ENCODE measurements at regions not wholly inside any gene's neighbourhood (a gene's known extent, or its start where the extent isn't known, plus 50 kb on each side); places are given as distances from the start of the nearest gene placed in this dataset.

- peak; percentile 76 for DNase-seq (ENCODE audit: low read depth, low spot score)
Observed at GRCh38 chr2:16281451-16282335, 341.3 kb downstream of the MYCN start.

GRCh38 chr2:16280081-16280480 is 339.7 kb downstream of the MYCN start:
- no peak for DNase-seq (ENCODE audit: low read depth, low spot score)

- no peak for DNase-seq (ENCODE audit: low read depth, low spot score)
Observed at GRCh38 chr2:16279641-16280040, 339.3 kb downstream of the MYCN start.

GRCh38 chr2:16279201-16279570 is 338.8 kb downstream of the MYCN start:
- DNase-seq (ENCODE audit: low read depth, low spot score): no peak

GRCh38 chr2:16278421-16279200 is 338.3 kb downstream of the MYCN start:
- DNase-seq (ENCODE audit: low read depth, low spot score): no peak

GRCh38 chr2:16277117-16277516 is 336.8 kb downstream of the MYCN start:
- DNase-seq (ENCODE audit: low read depth, low spot score): no peak

GRCh38 chr2:16275661-16276060 is 335.3 kb downstream of the MYCN start:
- DNase-seq (ENCODE audit: low read depth, low spot score): no peak

- no peak for DNase-seq (ENCODE audit: low read depth, low spot score)
Observed at GRCh38 chr2:16275131-16275530, 334.8 kb downstream of the MYCN start.

- DNase-seq (ENCODE audit: low read depth, low spot score): no peak
Observed at GRCh38 chr2:16273111-16273510, 332.8 kb downstream of the MYCN start.

GRCh38 chr2:16272038-16272788 is 331.9 kb downstream of the MYCN start:
- DNase-seq (ENCODE audit: low read depth, low spot score): no peak

- DNase-seq (ENCODE audit: low read depth, low spot score): no peak
Observed at GRCh38 chr2:16271231-16271896, 331.0 kb downstream of the MYCN start.

- DNase-seq (ENCODE audit: low read depth, low spot score): no peak
Observed at GRCh38 chr2:16270441-16270840, 330.1 kb downstream of the MYCN start.

- DNase-seq (ENCODE audit: low read depth, low spot score): no peak
Observed at GRCh38 chr2:16268301-16269000, 328.1 kb downstream of the MYCN start.

- no peak for DNase-seq (ENCODE audit: low read depth, low spot score)
Observed at GRCh38 chr2:16266571-16266970, 326.2 kb downstream of the MYCN start.

- no peak for DNase-seq (ENCODE audit: low read depth, low spot score)
Observed at GRCh38 chr2:16264931-16265540, 324.7 kb downstream of the MYCN start.

- no peak for DNase-seq (ENCODE audit: low read depth, low spot score)
Observed at GRCh38 chr2:16264491-16264890, 324.1 kb downstream of the MYCN start.

GRCh38 chr2:16263241-16263890 is 323.0 kb downstream of the MYCN start:
- DNase-seq (ENCODE audit: low read depth, low spot score): no peak

- no peak for DNase-seq (ENCODE audit: low read depth, low spot score)
Observed at GRCh38 chr2:16262526-16263178, 322.3 kb downstream of the MYCN start.

GRCh38 chr2:16261791-16262190 is 321.4 kb downstream of the MYCN start:
- DNase-seq (ENCODE audit: low read depth, low spot score): no peak

Data from ELF-1 (cell line).